ENCODE measurements at regions not wholly inside any gene's neighbourhood (a gene's known extent, or its start where the extent isn't known, plus 50 kb on each side); places are given as distances from the start of the nearest gene placed in this dataset.

DNA sequence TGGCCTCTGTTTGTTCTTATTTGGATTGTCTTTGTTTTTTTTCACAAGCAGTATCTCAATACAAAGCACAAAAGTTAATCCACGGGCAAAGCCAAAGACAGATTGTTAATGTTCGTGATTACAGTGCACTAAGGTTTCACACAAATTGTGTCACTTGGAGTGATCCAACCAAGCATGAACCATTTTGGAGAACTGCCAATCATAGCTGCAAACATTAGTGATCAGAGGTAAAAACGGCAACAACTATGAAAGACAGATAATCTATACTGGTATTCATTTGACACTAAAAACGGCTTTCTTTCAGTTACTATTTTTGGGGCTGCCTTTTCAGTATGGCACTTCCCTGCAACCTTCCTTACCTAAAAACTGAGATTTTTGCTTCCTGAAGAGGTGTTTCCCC, 213.1 kb upstream of the GULP1 start:
- no peak overlapping the region for H2AFZ ChIP-seq (ENCODE audit: low read length)
- no peaks in the 10 kb centered on the region for H3K36me3 ChIP-seq (ENCODE audit: low read depth, low read length)
- H3K27me3 ChIP-seq (ENCODE audit: low read length), result no peaks in the 10 kb centered on the region
- no peaks in the 10 kb centered on the region for H4K20me1 ChIP-seq (ENCODE audit: low read length)
- no peaks in the 10 kb centered on the region for H3F3A ChIP-seq (ENCODE audit: low read length, unreplicated experiment)
- ATAC-seq, result no peak
- no peak overlapping the region for H3K4me3 ChIP-seq (ENCODE audit: low read length)
- intact Hi-C loops (cut with micrococcal nuclease), result no loop called here
- no peak for TF ChIP-seq EZH2 (IDR thresholded peaks at IDR 0.05; ENCODE audit: low read length, unreplicated experiment)
- no peak for TF ChIP-seq EZH2phosphoT487 (IDR thresholded peaks at IDR 0.05; ENCODE audit: borderline replicate concordance, low read length)
- TF ChIP-seq, protein P1, sequence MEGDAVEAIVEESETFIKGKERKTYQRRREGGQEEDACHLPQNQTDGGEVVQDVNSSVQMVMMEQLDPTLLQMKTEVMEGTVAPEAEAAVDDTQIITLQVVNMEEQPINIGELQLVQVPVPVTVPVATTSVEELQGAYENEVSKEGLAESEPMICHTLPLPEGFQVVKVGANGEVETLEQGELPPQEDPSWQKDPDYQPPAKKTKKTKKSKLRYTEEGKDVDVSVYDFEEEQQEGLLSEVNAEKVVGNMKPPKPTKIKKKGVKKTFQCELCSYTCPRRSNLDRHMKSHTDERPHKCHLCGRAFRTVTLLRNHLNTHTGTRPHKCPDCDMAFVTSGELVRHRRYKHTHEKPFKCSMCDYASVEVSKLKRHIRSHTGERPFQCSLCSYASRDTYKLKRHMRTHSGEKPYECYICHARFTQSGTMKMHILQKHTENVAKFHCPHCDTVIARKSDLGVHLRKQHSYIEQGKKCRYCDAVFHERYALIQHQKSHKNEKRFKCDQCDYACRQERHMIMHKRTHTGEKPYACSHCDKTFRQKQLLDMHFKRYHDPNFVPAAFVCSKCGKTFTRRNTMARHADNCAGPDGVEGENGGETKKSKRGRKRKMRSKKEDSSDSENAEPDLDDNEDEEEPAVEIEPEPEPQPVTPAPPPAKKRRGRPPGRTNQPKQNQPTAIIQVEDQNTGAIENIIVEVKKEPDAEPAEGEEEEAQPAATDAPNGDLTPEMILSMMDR (conservative IDR thresholded peaks at IDR 0.05; ENCODE audit: low read depth, low read length), result no peak
- no peaks in the 10 kb centered on the region for H3K9me2 ChIP-seq (replicated peaks; ENCODE audit: low read length)
- no peaks in the 10 kb centered on the region for H3K9me3 ChIP-seq (ENCODE audit: low read length)
- H3K4me2 ChIP-seq (ENCODE audit: low read length), result no peak overlapping the region
- BruUV-seq (replicated peaks), result no TSS peak
- H3K4me1 ChIP-seq (ENCODE audit: insufficient read depth, low read length), result no peaks in the 10 kb centered on the region
- CTCF ChIA-PET, result no interaction called here
- no peaks in the 10 kb centered on the region for H3K79me2 ChIP-seq (ENCODE audit: low read length)
- no peak overlapping the region for H3K27ac ChIP-seq (ENCODE audit: low read length)
- H3K9ac ChIP-seq (ENCODE audit: low read length), result no peak overlapping the region
- no peak for DNase-seq
- POLR2A ChIA-PET (ENCODE audit: unreplicated experiment), result no interaction called here

DNA sequence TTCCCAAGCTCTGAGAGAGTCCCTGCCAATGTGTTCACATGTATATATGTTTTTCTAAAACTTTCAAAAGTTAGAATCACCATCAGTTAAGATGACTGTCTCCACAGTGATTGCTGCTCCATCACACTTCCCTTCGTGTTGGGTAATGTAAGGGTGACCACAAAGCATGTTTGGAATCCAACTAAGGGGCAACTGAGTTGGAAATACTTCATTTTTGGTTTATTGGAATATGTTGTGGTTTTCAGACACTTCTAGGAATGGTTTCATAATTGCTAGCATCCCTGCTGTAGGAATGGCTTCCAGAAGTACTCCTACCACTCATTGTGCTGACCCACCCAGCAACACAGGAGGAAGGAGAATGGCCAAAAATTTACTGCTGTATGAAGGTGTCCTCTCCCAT, 212.5 kb upstream of the GULP1 start:
- POLR2A ChIA-PET (ENCODE audit: unreplicated experiment), result no interaction called here
- Histone ChIP-seq H3K9ac (ENCODE audit: low read length) (no peak overlapping the region), H3K9me3 (ENCODE audit: low read length) (no peaks in the 10 kb centered on the region), H2AFZ (ENCODE audit: low read length) (no peak overlapping the region), H3K27me3 (ENCODE audit: low read length) (no peaks in the 10 kb centered on the region), H3K4me2 (ENCODE audit: low read length) (no peak overlapping the region), H3K4me1 (ENCODE audit: insufficient read depth, low read length) (no peaks in the 10 kb centered on the region), H3K79me2 (ENCODE audit: low read length) (no peaks in the 10 kb centered on the region), H3K36me3 (ENCODE audit: low read depth, low read length) (no peaks in the 10 kb centered on the region), H3K9me2 (replicated peaks; ENCODE audit: low read length) (no peaks in the 10 kb centered on the region), H3F3A (ENCODE audit: low read length, unreplicated experiment) (no peaks in the 10 kb centered on the region), H3K27ac (ENCODE audit: low read length) (no peak overlapping the region), H4K20me1 (ENCODE audit: low read length) (no peaks in the 10 kb centered on the region), H3K4me3 (ENCODE audit: low read length) (no peak overlapping the region)
- intact Hi-C loops (cut with micrococcal nuclease), result no loop called here
- no peak for DNase-seq
- no TSS peak for BruUV-seq (replicated peaks)
- TF ChIP-seq EZH2 (IDR thresholded peaks at IDR 0.05; ENCODE audit: low read length, unreplicated experiment), result no peak
- TF ChIP-seq EZH2phosphoT487 (IDR thresholded peaks at IDR 0.05; ENCODE audit: borderline replicate concordance, low read length), result no peak
- TF ChIP-seq, protein P1 (conservative IDR thresholded peaks at IDR 0.05; ENCODE audit: low read depth, low read length), result no peak
- CTCF ChIA-PET, result no interaction called here
- ATAC-seq, result no peak

DNA sequence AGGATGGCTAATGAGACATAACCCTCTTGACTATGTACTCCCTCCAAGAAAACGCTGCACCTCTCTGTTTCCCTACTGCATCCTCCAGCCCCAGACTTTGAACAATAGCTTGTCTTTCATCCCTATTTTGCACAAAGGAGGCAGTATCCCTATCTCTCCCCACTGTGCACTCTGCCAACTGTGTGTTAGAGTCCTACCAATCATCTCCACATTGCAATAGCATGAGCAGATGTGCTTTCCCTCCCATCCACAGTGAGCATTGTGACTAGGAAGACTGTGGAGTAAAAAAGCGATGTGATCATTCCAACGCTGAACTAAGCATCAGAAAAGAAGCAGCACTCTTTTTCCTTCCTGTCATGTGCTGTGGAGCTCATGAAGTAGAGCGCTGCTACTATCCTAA, 206.3 kb upstream of the GULP1 start:
- no peak for ATAC-seq
- Histone ChIP-seq H2AFZ (ENCODE audit: low read length) (no peak overlapping the region), H3K4me3 (ENCODE audit: low read length) (no peak overlapping the region), H3K9me2 (replicated peaks; ENCODE audit: low read length) (no peaks in the 10 kb centered on the region), H3K27ac (ENCODE audit: low read length) (no peak overlapping the region), H3K79me2 (ENCODE audit: low read length) (no peaks in the 10 kb centered on the region), H3F3A (ENCODE audit: low read length, unreplicated experiment) (no peaks in the 10 kb centered on the region), H3K4me2 (ENCODE audit: low read length) (no peak overlapping the region), H4K20me1 (ENCODE audit: low read length) (no peaks in the 10 kb centered on the region), H3K4me1 (ENCODE audit: insufficient read depth, low read length) (no peaks in the 10 kb centered on the region), H3K9ac (ENCODE audit: low read length) (no peak overlapping the region), H3K27me3 (ENCODE audit: low read length) (no peaks in the 10 kb centered on the region), H3K9me3 (ENCODE audit: low read length) (no peaks in the 10 kb centered on the region), H3K36me3 (ENCODE audit: low read depth, low read length) (no peaks in the 10 kb centered on the region)
- intact Hi-C loops (cut with micrococcal nuclease), result no loop called here
- BruUV-seq (replicated peaks), result no TSS peak
- DNase-seq, result no peak
- ChIA-PET POLR2A (ENCODE audit: unreplicated experiment) (no interaction called here), CTCF (no interaction called here)
- TF ChIP-seq, protein P1 (conservative IDR thresholded peaks at IDR 0.05; ENCODE audit: low read depth, low read length), result no peak
- TF ChIP-seq EZH2 (IDR thresholded peaks at IDR 0.05; ENCODE audit: low read length, unreplicated experiment), result no peak
- TF ChIP-seq EZH2phosphoT487 (IDR thresholded peaks at IDR 0.05; ENCODE audit: borderline replicate concordance, low read length), result no peak

All from PC-3 (cell line).